Effector memory CD4-positive, alpha-beta T cell (primary cell): ENCODE measurements at regions not wholly inside any gene's neighbourhood (a gene's known extent, or its start where the extent isn't known, plus 50 kb on each side); places are given as distances from the start of the nearest gene placed in this dataset.
"Not testable (repeated sequence)": the region's sequence is repeated elsewhere in the genome, so short reads cannot be mapped to it uniquely, and the experiment has no call there.

Experiments
- DNase-seq, 3 donors: peaks; one replicate each; pipeline ENCODE4 v3.0.0-alpha.2; 2020
- H3K27ac ChIP-seq: 2 replicates; pipeline ENCODE4 v1.7.0; 2013; ENCODE audit warnings: mild to moderate bottlenecking, low read length, moderate library complexity; ENCODE audit not compliant: insufficient read depth, poor library complexity, severe bottlenecking
- H3K27me3 ChIP-seq: replicated peaks from 2 replicates; pipeline ENCODE4 v1.7.0; 2013; ENCODE audit warnings: mild to moderate bottlenecking, low read length; ENCODE audit not compliant: insufficient read depth, control insufficient read depth, poor library complexity, severe bottlenecking
- H3K36me3 ChIP-seq: 2 replicates; pipeline ENCODE4 v1.7.0; 2013; ENCODE audit warnings: mild to moderate bottlenecking, low read length, moderate library complexity; ENCODE audit not compliant: control insufficient read depth, insufficient read depth
- H3K4me1 ChIP-seq: 2 replicates; pipeline ENCODE4 v1.7.0; 2013; ENCODE audit warnings: low read length, mild to moderate bottlenecking; ENCODE audit not compliant: control insufficient read depth, insufficient read depth, poor library complexity, severe bottlenecking
- H3K4me3 ChIP-seq: 2 replicates; pipeline ENCODE4 v1.7.0; 2013; ENCODE audit warnings: low read length, low read depth, mild to moderate bottlenecking; ENCODE audit not compliant: insufficient read depth, poor library complexity, severe bottlenecking
- H3K9me3 ChIP-seq: 2 replicates; pipeline ENCODE4 v1.7.0; 2013; ENCODE audit warnings: mild to moderate bottlenecking, low read length, moderate library complexity; ENCODE audit not compliant: control insufficient read depth

- H3K9me3 ChIP-seq, result no peaks in the 10 kb centered on the region
- no peaks in the 10 kb centered on the region for H3K36me3 ChIP-seq
- DNase-seq, result no peak
- H3K4me1 ChIP-seq, result no peaks in the 10 kb centered on the region
- no peaks in the 10 kb centered on the region for H3K27me3 ChIP-seq
- no peak overlapping the region for H3K4me3 ChIP-seq
- H3K27ac ChIP-seq, result no peak overlapping the region
Measured at GRCh38 chr1:199612976-199613774, 414.3 kb upstream of the NR5A2 start.

- H3K9me3 ChIP-seq, result no peaks in the 10 kb centered on the region
- no peaks in the 10 kb centered on the region for H3K27me3 ChIP-seq
- no peak for DNase-seq
- no peak overlapping the region for H3K27ac ChIP-seq
- H3K4me3 ChIP-seq, result no peak overlapping the region
- H3K36me3 ChIP-seq, result no peaks in the 10 kb centered on the region
- H3K4me1 ChIP-seq, result no peaks in the 10 kb centered on the region
Measured at GRCh38 chr1:199616947-199617346, 410.6 kb upstream of the NR5A2 start.

- H3K9me3 ChIP-seq, result no peaks in the 10 kb centered on the region
- no peaks in the 10 kb centered on the region for H3K27me3 ChIP-seq
- no peak overlapping the region for H3K4me3 ChIP-seq
- no peak overlapping the region for H3K27ac ChIP-seq
- H3K36me3 ChIP-seq, result no peaks in the 10 kb centered on the region
- DNase-seq, result no peak
- no peaks in the 10 kb centered on the region for H3K4me1 ChIP-seq
Measured at GRCh38 chr1:199619223-199619622, 408.3 kb upstream of the NR5A2 start.

- not testable (repeated sequence) for H3K9me3 ChIP-seq, H3K4me3 ChIP-seq, H3K36me3 ChIP-seq, H3K27ac ChIP-seq, DNase-seq, H3K4me1 ChIP-seq, H3K27me3 ChIP-seq
Measured at GRCh38 chr1:199626228-199626627, 401.3 kb upstream of the NR5A2 start.

GRCh38 chr1:199629624-199630023 lies 397.9 kb upstream of the NR5A2 start:
- no peaks in the 10 kb centered on the region for H3K36me3 ChIP-seq
- H3K9me3 ChIP-seq, result no peaks in the 10 kb centered on the region
- H3K4me3 ChIP-seq, result no peak overlapping the region
- H3K4me1 ChIP-seq, result no peaks in the 10 kb centered on the region
- no peak overlapping the region for H3K27ac ChIP-seq
- H3K27me3 ChIP-seq, result no peaks in the 10 kb centered on the region
- DNase-seq, result no peak

- no peak overlapping the region for H3K27ac ChIP-seq
- H3K4me3 ChIP-seq, result no peak overlapping the region
- H3K27me3 ChIP-seq, result no peaks in the 10 kb centered on the region
- no peak for DNase-seq
- H3K4me1 ChIP-seq, result no peaks in the 10 kb centered on the region
- no peaks in the 10 kb centered on the region for H3K9me3 ChIP-seq
- H3K36me3 ChIP-seq, result no peaks in the 10 kb centered on the region
Measured at GRCh38 chr1:199639453-199639852, 388.1 kb upstream of the NR5A2 start.

- no peak overlapping the region for H3K27ac ChIP-seq
- H3K4me3 ChIP-seq, result no peak overlapping the region
- no peaks in the 10 kb centered on the region for H3K36me3 ChIP-seq
- H3K4me1 ChIP-seq, result no peaks in the 10 kb centered on the region
- no peak for DNase-seq
- H3K27me3 ChIP-seq, result no peaks in the 10 kb centered on the region
- no peaks in the 10 kb centered on the region for H3K9me3 ChIP-seq
Measured at GRCh38 chr1:199641531-199641930, 386.0 kb upstream of the NR5A2 start.

- Histone ChIP-seq H3K4me3 (no peak overlapping the region), H3K4me1 (no peaks in the 10 kb centered on the region), H3K27me3 (no peaks in the 10 kb centered on the region), H3K27ac (no peak overlapping the region), H3K36me3 (no peaks in the 10 kb centered on the region), H3K9me3 (no peaks in the 10 kb centered on the region)
- no peak for DNase-seq
Measured at GRCh38 chr1:199644912-199645311, 382.6 kb upstream of the NR5A2 start.

GRCh38 chr1:199646761-199647160 lies 380.7 kb upstream of the NR5A2 start:
- Histone ChIP-seq H3K4me1 (no peaks in the 10 kb centered on the region), H3K27me3 (no peaks in the 10 kb centered on the region), H3K36me3 (no peaks in the 10 kb centered on the region), H3K27ac (no peak overlapping the region), H3K9me3 (no peaks in the 10 kb centered on the region), H3K4me3 (no peak overlapping the region)
- DNase-seq, result no peak

GRCh38 chr1:199657449-199657848 lies 370.1 kb upstream of the NR5A2 start:
- Histone ChIP-seq H3K36me3 (no peaks in the 10 kb centered on the region), H3K4me1 (no peaks in the 10 kb centered on the region), H3K27me3 (no peaks in the 10 kb centered on the region), H3K9me3 (no peaks in the 10 kb centered on the region), H3K27ac (no peak overlapping the region), H3K4me3 (no peak overlapping the region)
- DNase-seq, result no peak
